ENCODE measurements at regions not wholly inside any gene's neighbourhood (a gene's known extent, or its start where the extent isn't known, plus 50 kb on each side); places are given as distances from the start of the nearest gene placed in this dataset.

DNA sequence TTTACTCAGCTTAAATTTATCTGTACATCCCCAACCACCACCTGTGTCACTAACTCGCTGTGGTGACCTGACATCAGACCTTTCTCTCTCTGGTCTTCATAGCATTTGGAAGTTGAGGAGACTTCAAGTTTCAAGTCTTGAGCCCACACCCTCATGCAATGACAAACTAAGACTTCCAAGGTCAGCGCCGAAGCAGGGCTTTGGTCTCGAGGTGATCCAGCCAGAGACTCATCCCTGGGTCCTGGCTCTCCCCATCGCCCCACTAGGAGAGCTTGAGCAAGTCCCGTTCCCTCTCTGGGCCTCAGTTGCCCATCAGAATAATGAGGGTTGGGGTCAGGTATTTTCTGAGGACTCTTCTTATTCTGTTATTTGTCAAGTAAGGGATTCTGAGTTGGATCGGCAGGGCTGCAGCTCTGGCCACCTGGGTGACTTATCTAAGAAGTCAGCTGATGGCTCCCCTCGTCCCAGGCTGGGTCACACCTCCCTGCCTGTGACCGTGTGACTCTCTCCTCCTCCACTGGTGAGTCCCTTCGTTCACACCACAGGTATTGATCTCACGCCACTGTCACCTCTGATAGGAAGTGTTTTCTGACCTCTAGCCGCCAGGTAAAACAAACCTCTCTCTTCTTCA, 143.7 kb upstream of the RUNX3 start:
- POLR2A ChIA-PET (ENCODE audit: low non-redundant PET), result no interaction called here
- CTCF ChIA-PET, result interaction anchor here (0.7 kb wide), 1 partner anchor 140 kb away, joined by 3 read pairs; no protein-coding TSS in a partner anchor
- TF ChIP-seq CTCF (conservative IDR thresholded peaks at IDR 0.05; ENCODE audit: low read depth), result no peak
- H3K27ac ChIP-seq, result no peak overlapping the region
- DNase-seq (ENCODE audit: low spot score), result no peak

GRCh38 chr1:25072461-25072860, 142.4 kb upstream of the RUNX3 start:
- DNase-seq (ENCODE audit: low spot score), result no peak
- H3K27ac ChIP-seq, result no peak overlapping the region
- POLR2A ChIA-PET (ENCODE audit: low non-redundant PET), result no interaction called here
- no peak for TF ChIP-seq CTCF (conservative IDR thresholded peaks at IDR 0.05; ENCODE audit: low read depth)
- CTCF ChIA-PET, result no interaction called here

GRCh38 chr1:25068829-25069228, 138.8 kb upstream of the RUNX3 start:
- CTCF ChIA-PET, result interaction anchor here (1.1 kb wide), 1 partner anchor 951 kb away, joined by 5 read pairs; no protein-coding TSS in a partner anchor
- DNase-seq (ENCODE audit: low spot score), result no peak
- POLR2A ChIA-PET (ENCODE audit: low non-redundant PET), result no interaction called here
- H3K27ac ChIP-seq, result no peak overlapping the region
- TF ChIP-seq CTCF (conservative IDR thresholded peaks at IDR 0.05; ENCODE audit: low read depth), result no peak

- H3K27ac ChIP-seq, result no peak overlapping the region
- POLR2A ChIA-PET (ENCODE audit: low non-redundant PET), result no interaction called here
- CTCF ChIA-PET, result interaction anchor here (1.1 kb wide), 1 partner anchor 952 kb away, joined by 5 read pairs; no protein-coding TSS in a partner anchor
- DNase-seq (ENCODE audit: low spot score), result no peak
- TF ChIP-seq CTCF (conservative IDR thresholded peaks at IDR 0.05; ENCODE audit: low read depth), result no peak
These were observed 138.2 kb upstream of the RUNX3 start for GRCh38 chr1:25068316-25068715.

DNA sequence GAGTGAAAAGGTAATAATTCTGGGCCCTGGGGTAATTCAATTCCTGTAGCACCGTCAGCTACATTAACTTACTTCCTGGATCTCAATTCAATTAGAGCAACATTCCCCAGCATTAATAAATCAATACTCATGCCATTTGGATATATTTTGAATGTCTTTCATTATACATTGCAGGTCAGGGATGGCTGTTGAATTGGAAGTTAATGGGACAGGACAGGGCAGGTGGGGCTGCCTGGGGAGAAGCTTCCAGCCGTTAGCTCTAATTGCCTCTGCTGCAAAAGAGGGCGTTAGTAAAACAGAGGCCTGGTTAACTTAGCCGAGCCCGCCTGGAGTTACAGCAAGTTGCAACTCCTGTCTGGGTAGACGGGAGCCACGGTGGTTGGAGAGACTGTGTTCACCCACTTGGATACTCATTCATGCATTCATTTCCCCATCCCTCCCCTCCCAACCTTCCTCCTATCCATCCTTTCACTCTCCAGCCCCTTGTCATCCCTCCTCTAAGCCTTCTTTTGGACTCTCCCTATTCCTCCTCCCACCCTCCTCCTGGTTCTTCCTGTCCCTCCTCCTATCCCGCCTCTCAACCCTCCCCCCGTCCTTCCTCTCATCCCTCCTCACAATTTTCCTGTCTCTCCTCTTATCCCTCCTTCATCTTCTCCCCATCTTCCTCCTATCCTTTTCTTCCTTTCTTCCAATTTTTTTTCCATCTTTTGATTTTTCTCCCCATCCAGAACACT, 137.6 kb upstream of the RUNX3 start:
- H3K27ac ChIP-seq, result no peak overlapping the region
- DNase-seq (ENCODE audit: low spot score), result no peak
- POLR2A ChIA-PET (ENCODE audit: low non-redundant PET), result no interaction called here
- CTCF ChIA-PET, result no interaction called here
- no peak for TF ChIP-seq CTCF (conservative IDR thresholded peaks at IDR 0.05; ENCODE audit: low read depth)

- TF ChIP-seq CTCF (conservative IDR thresholded peaks at IDR 0.05; ENCODE audit: low read depth), result no peak
- no peak for DNase-seq (ENCODE audit: low spot score)
- no peak overlapping the region for H3K27ac ChIP-seq
- POLR2A ChIA-PET (ENCODE audit: low non-redundant PET), result no interaction called here
- CTCF ChIA-PET, result interaction anchor here (0.6 kb wide), 1 partner anchor 115 kb away, joined by 4 read pairs; no protein-coding TSS in a partner anchor
These were observed 136.8 kb upstream of the RUNX3 start for GRCh38 chr1:25066731-25067517.

Measured in RWPE1 (cell line).